DOHH2 (cell line): ENCODE measurements at regions not wholly inside any gene's neighbourhood (a gene's known extent, or its start where the extent isn't known, plus 50 kb on each side); places are given as distances from the start of the nearest gene placed in this dataset.
"Not testable (repeated sequence)": the region's sequence is repeated elsewhere in the genome, so short reads cannot be mapped to it uniquely, and the experiment has no call there.

ENCODE experiments used
- H3F3A ChIP-seq: fragments of 200-600 bp; sonication (generic), shearing (Covaris generic); 2 replicates; pipeline ENCODE4 v1.6.0; 2016; ENCODE audit warnings: antibody characterized with exemption, mild to moderate bottlenecking; ENCODE audit not compliant: control insufficient read depth, insufficient read depth
- H3K27ac ChIP-seq: fragments of 200-600 bp; sonication (generic); 2 replicates; pipeline ENCODE4 v1.5.1; 2014; ENCODE audit warnings: low read depth, mild to moderate bottlenecking, low read length, moderate library complexity
- H3K27me3 ChIP-seq: fragments of 200-600 bp; sonication (generic); 2 replicates; pipeline ENCODE4 v1.6.1; 2014; ENCODE audit warnings: mild to moderate bottlenecking, low read length, mixed read lengths; ENCODE audit not compliant: control insufficient read depth
- H3K36me3 ChIP-seq: fragments of 200-600 bp; sonication (generic); 2 replicates; pipeline ENCODE4 v1.6.1; 2014; ENCODE audit warnings: mild to moderate bottlenecking, low read length, moderate library complexity, mixed read lengths; ENCODE audit not compliant: control insufficient read depth
- H3K4me1 ChIP-seq: fragments of 200-600 bp; sonication (generic); 2 replicates; pipeline ENCODE4 v1.6.1; 2014; ENCODE audit warnings: mild to moderate bottlenecking, low read length, mixed read lengths; ENCODE audit not compliant: control insufficient read depth
- H3K4me2 ChIP-seq: fragments of 200-600 bp; sonication (generic); 2 replicates; pipeline ENCODE4 v1.6.0; 2014; ENCODE audit warnings: mild to moderate bottlenecking, low read length, moderate library complexity
- H3K4me3 ChIP-seq: fragments of 200-600 bp; sonication (generic); 2 replicates; pipeline ENCODE4 v1.5.1; 2014; ENCODE audit warnings: mild to moderate bottlenecking, low read length, mixed read lengths
- H3K79me2 ChIP-seq: fragments of 200-600 bp; sonication (generic); 2 replicates; pipeline ENCODE4 v1.6.1; 2014; ENCODE audit warnings: mild to moderate bottlenecking, low read length, mixed read lengths; ENCODE audit not compliant: control insufficient read depth
- H3K9me2 ChIP-seq: fragments of 200-600 bp; sonication (generic); replicated peaks from 2 replicates; pipeline ENCODE4 v1.6.1; 2014; ENCODE audit warnings: mild to moderate bottlenecking, low read length, mixed read lengths; ENCODE audit not compliant: control insufficient read depth
- H3K9me3 ChIP-seq: fragments of 200-600 bp; sonication (generic); 2 replicates; pipeline ENCODE4 v1.6.1; 2014; ENCODE audit warnings: antibody characterized with exemption, low read length, mixed read lengths; ENCODE audit not compliant: control insufficient read depth, insufficient read depth
- H4K20me1 ChIP-seq: fragments of 200-600 bp; sonication (generic); 2 replicates; pipeline ENCODE4 v1.6.0; 2014; ENCODE audit warnings: low read depth, mild to moderate bottlenecking, antibody characterized with exemption, low read length, moderate library complexity; ENCODE audit not compliant: control insufficient read depth, insufficient read depth
- EZH2phosphoT487 ChIP-seq: fragments of 200-600 bp; sonication (generic); IDR thresholded peaks from 2 replicates; pipeline ENCODE4 v1.6.1; 2017; ENCODE audit warnings: borderline replicate concordance, mild to moderate bottlenecking, antibody characterized with exemption, low read length, moderate library complexity, mixed read lengths
- TF ChIP-seq, protein P1 (sequence below): fragments of 200-600 bp; sonication (generic); IDR thresholded peaks from one replicate; pipeline ENCODE4 v1.5.1; 2014; ENCODE audit warnings: antibody characterized with exemption, mild to moderate bottlenecking, low read depth, low read length; ENCODE audit not compliant: poor library complexity, severe bottlenecking

DNA sequence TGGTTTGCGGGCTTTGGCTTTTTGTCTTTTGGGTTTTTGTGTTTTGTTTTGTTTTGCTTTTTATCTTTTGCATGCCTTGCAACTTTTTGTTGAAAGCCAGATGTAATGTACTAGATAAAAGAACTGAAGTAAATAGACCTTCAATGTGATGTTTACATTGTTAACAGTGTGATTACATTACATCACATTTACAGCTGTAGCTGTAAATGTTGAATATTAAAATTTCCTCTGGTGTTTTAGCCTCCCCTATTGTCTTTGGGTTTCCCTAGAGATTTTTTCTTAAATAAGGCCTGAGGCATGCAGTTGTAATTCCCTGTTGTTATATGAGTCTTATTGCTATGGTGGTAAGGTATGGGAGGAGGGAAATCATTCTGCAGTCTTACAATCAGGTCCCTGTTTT is 275.0 kb downstream of the PARM1 start:
- Histone ChIP-seq H3K27ac (no peak overlapping the region), H4K20me1 (no peaks in the 10 kb centered on the region), H3K27me3 (no peaks in the 10 kb centered on the region), H3K9me3 (no peaks in the 10 kb centered on the region), H3F3A (no peaks in the 10 kb centered on the region), H3K79me2 (no peaks in the 10 kb centered on the region), H3K4me2 (no peak overlapping the region), H3K4me3 (no peak overlapping the region), H3K4me1 (no peaks in the 10 kb centered on the region), H3K9me2 (no peaks in the 10 kb centered on the region), H3K36me3 (no peaks in the 10 kb centered on the region)
- no peak for TF ChIP-seq EZH2phosphoT487
- TF ChIP-seq, protein P1, sequence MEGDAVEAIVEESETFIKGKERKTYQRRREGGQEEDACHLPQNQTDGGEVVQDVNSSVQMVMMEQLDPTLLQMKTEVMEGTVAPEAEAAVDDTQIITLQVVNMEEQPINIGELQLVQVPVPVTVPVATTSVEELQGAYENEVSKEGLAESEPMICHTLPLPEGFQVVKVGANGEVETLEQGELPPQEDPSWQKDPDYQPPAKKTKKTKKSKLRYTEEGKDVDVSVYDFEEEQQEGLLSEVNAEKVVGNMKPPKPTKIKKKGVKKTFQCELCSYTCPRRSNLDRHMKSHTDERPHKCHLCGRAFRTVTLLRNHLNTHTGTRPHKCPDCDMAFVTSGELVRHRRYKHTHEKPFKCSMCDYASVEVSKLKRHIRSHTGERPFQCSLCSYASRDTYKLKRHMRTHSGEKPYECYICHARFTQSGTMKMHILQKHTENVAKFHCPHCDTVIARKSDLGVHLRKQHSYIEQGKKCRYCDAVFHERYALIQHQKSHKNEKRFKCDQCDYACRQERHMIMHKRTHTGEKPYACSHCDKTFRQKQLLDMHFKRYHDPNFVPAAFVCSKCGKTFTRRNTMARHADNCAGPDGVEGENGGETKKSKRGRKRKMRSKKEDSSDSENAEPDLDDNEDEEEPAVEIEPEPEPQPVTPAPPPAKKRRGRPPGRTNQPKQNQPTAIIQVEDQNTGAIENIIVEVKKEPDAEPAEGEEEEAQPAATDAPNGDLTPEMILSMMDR, result no peak

DNA sequence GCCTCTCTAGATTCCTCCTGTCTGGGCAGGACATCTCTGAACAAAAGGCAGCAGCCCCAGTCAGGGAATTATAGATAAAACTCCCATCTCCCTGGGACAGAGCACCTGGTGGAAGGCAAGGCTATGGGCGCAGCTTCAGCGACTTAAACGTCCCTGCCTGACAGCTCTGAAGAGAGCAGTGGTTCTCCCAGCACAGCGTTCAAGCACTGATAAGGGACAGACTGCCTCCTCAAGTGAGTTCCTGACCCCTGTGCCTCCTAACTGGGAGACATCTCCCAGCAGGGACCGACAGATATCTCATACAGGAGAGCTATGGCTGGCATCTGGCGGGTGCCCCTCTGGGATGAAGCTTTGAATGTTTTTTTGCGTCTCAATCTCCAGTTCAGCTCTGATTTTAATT is 262.2 kb downstream of the PARM1 start:
- H3K4me1 ChIP-seq, result no peaks in the 10 kb centered on the region
- H3K4me3 ChIP-seq, result no peak overlapping the region
- no peaks in the 10 kb centered on the region for H3F3A ChIP-seq
- TF ChIP-seq EZH2phosphoT487, result no peak
- TF ChIP-seq, protein P1, result no peak
- no peaks in the 10 kb centered on the region for H3K36me3 ChIP-seq
- no peak overlapping the region for H3K27ac ChIP-seq
- no peaks in the 10 kb centered on the region for H3K79me2 ChIP-seq
- no peaks in the 10 kb centered on the region for H3K9me2 ChIP-seq
- no peaks in the 10 kb centered on the region for H4K20me1 ChIP-seq
- H3K9me3 ChIP-seq, result no peaks in the 10 kb centered on the region
- H3K27me3 ChIP-seq, result no peaks in the 10 kb centered on the region
- H3K4me2 ChIP-seq, result no peak overlapping the region

DNA sequence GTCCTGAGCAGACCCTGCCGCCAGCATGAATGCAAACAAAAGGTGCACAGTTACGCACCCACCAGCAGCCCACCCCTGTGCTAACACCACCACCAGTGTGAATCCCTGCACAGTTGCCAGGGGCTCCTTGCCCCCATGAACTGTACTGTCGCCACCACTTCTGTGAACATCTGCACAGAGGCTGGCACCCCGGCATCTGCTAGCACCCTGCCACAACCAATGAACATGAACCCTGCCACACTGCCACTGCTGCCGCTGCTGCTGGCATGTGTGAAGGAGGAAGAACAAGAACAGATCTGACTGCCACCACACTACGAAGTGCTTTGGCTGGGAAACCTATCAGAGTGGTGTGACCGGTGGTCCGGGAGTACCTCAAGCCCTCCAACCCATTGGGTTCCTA is 261.3 kb downstream of the PARM1 start:
- H3K4me3 ChIP-seq, result no peak overlapping the region
- no peaks in the 10 kb centered on the region for H3K27me3 ChIP-seq
- H3K36me3 ChIP-seq, result no peaks in the 10 kb centered on the region
- no peaks in the 10 kb centered on the region for H3K4me1 ChIP-seq
- no peaks in the 10 kb centered on the region for H3K9me2 ChIP-seq
- no peaks in the 10 kb centered on the region for H3K9me3 ChIP-seq
- no peak overlapping the region for H3K27ac ChIP-seq
- TF ChIP-seq, protein P1, result no peak
- TF ChIP-seq EZH2phosphoT487, result no peak
- no peaks in the 10 kb centered on the region for H3K79me2 ChIP-seq
- H3F3A ChIP-seq, result no peaks in the 10 kb centered on the region
- no peaks in the 10 kb centered on the region for H4K20me1 ChIP-seq
- no peak overlapping the region for H3K4me2 ChIP-seq

DNA sequence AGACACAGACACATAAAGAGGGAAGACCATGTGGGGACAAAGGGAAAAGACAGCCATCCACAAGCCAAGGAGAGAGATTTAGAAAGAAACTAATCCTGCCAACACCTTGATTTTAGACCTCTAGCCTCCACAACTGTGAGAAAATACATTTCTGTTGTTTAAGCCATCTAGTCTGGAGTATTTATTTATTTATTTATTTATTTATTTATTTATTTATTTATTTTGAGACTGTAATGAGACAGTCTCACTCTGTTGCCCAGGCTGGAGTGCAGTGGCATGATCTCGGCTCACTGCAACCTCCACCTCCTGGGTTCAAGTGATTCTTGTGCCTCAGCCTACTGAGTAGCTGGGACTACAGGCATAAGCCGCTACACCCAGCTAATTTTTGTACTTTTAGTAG is 259.3 kb downstream of the PARM1 start:
- not testable (repeated sequence) for H3K4me3 ChIP-seq, H3K4me2 ChIP-seq, H3F3A ChIP-seq, H3K9me2 ChIP-seq, H3K79me2 ChIP-seq, H3K36me3 ChIP-seq, H4K20me1 ChIP-seq, H3K27me3 ChIP-seq, H3K4me1 ChIP-seq, H3K9me3 ChIP-seq, H3K27ac ChIP-seq
